KOPT-K1 (cell line): ENCODE measurements at regions not wholly inside any gene's neighbourhood (a gene's known extent, or its start where the extent isn't known, plus 50 kb on each side); places are given as distances from the start of the nearest gene placed in this dataset.
"Not testable (repeated sequence)": the region's sequence is repeated elsewhere in the genome, so short reads cannot be mapped to it uniquely, and the experiment has no call there.

ENCODE experiments used
- H3K27ac ChIP-seq: fragments of 200-600 bp; sonication (generic); 2 replicates; pipeline ENCODE4 v1.5.1; 2016; ENCODE audit warnings: antibody characterized with exemption, mild to moderate bottlenecking, low read depth, low read length; ENCODE audit not compliant: poor library complexity, severe bottlenecking
- H3K36me3 ChIP-seq: fragments of 200-600 bp; sonication (generic); 2 replicates; pipeline ENCODE4 v1.5.1; 2017; ENCODE audit warnings: antibody characterized with exemption, mild to moderate bottlenecking, low read length, moderate library complexity; ENCODE audit not compliant: insufficient read depth
- H3K9me3 ChIP-seq: fragments of 200-600 bp; sonication (generic); 2 replicates; pipeline ENCODE4 v1.5.1; 2017; ENCODE audit warnings: antibody characterized with exemption, low read length, mild to moderate bottlenecking; ENCODE audit not compliant: insufficient read depth, poor library complexity, severe bottlenecking

GRCh38 chr13:80821466-80821865, 480.5 kb upstream of the SPRY2 start:
- H3K36me3 ChIP-seq: no peaks in the 10 kb centered on the region
- H3K27ac ChIP-seq: no peak overlapping the region
- no peaks in the 10 kb centered on the region for H3K9me3 ChIP-seq

GRCh38 chr13:80817979-80818378, 477.1 kb upstream of the SPRY2 start:
- H3K9me3 ChIP-seq: no peaks in the 10 kb centered on the region
- H3K36me3 ChIP-seq: no peaks in the 10 kb centered on the region
- H3K27ac ChIP-seq: no peak overlapping the region

- Histone ChIP-seq H3K36me3 (no peaks in the 10 kb centered on the region), H3K9me3 (no peaks in the 10 kb centered on the region), H3K27ac (no peak overlapping the region)
Observed at GRCh38 chr13:80814541-80814940, 473.6 kb upstream of the SPRY2 start.

GRCh38 chr13:80810294-80810693, 469.4 kb upstream of the SPRY2 start:
- not testable (repeated sequence) for H3K36me3 ChIP-seq, H3K27ac ChIP-seq, H3K9me3 ChIP-seq

GRCh38 chr13:80802946-80803345, 462.0 kb upstream of the SPRY2 start:
- H3K9me3 ChIP-seq: no peaks in the 10 kb centered on the region
- H3K36me3 ChIP-seq: no peaks in the 10 kb centered on the region
- no peak overlapping the region for H3K27ac ChIP-seq

- Histone ChIP-seq H3K9me3 (no peaks in the 10 kb centered on the region), H3K27ac (no peak overlapping the region), H3K36me3 (no peaks in the 10 kb centered on the region)
Observed at GRCh38 chr13:80798576-80799133, 457.7 kb upstream of the SPRY2 start.

GRCh38 chr13:80787604-80788003, 446.7 kb upstream of the SPRY2 start:
- no peaks in the 10 kb centered on the region for H3K9me3 ChIP-seq
- H3K36me3 ChIP-seq: no peaks in the 10 kb centered on the region
- no peak overlapping the region for H3K27ac ChIP-seq

GRCh38 chr13:80783926-80784565, 443.1 kb upstream of the SPRY2 start:
- Histone ChIP-seq H3K9me3 (no peaks in the 10 kb centered on the region), H3K36me3 (no peaks in the 10 kb centered on the region), H3K27ac (no peak overlapping the region)

- Histone ChIP-seq H3K36me3 (no peaks in the 10 kb centered on the region), H3K9me3 (no peaks in the 10 kb centered on the region), H3K27ac (no peak overlapping the region)
Observed at GRCh38 chr13:80782441-80782840, 441.5 kb upstream of the SPRY2 start.

- H3K27ac ChIP-seq: no peak overlapping the region
- H3K9me3 ChIP-seq: no peaks in the 10 kb centered on the region
- H3K36me3 ChIP-seq: no peaks in the 10 kb centered on the region
Observed at GRCh38 chr13:80778297-80778696, 437.4 kb upstream of the SPRY2 start.

GRCh38 chr13:80757694-80758093, 416.8 kb upstream of the SPRY2 start:
- H3K9me3 ChIP-seq: no peaks in the 10 kb centered on the region
- no peak overlapping the region for H3K27ac ChIP-seq
- H3K36me3 ChIP-seq: no peaks in the 10 kb centered on the region

- no peak overlapping the region for H3K27ac ChIP-seq
- H3K9me3 ChIP-seq: no peaks in the 10 kb centered on the region
- no peaks in the 10 kb centered on the region for H3K36me3 ChIP-seq
Observed at GRCh38 chr13:80755910-80756309, 415.0 kb upstream of the SPRY2 start.

GRCh38 chr13:80754441-80754840, 413.5 kb upstream of the SPRY2 start:
- Histone ChIP-seq H3K27ac (no peak overlapping the region), H3K36me3 (no peaks in the 10 kb centered on the region), H3K9me3 (no peaks in the 10 kb centered on the region)

GRCh38 chr13:80753866-80754265, 412.9 kb upstream of the SPRY2 start:
- Histone ChIP-seq H3K27ac (no peak overlapping the region), H3K9me3 (no peaks in the 10 kb centered on the region), H3K36me3 (no peaks in the 10 kb centered on the region)

- no peak overlapping the region for H3K27ac ChIP-seq
- H3K36me3 ChIP-seq: no peaks in the 10 kb centered on the region
- H3K9me3 ChIP-seq: no peaks in the 10 kb centered on the region
Observed at GRCh38 chr13:80751854-80752253, 410.9 kb upstream of the SPRY2 start.

- Histone ChIP-seq H3K27ac (no peak overlapping the region), H3K36me3 (no peaks in the 10 kb centered on the region), H3K9me3 (no peaks in the 10 kb centered on the region)
Observed at GRCh38 chr13:80744147-80744914, 403.4 kb upstream of the SPRY2 start.
